Kidney (tissue), 13 donors: ENCODE measurements at regions not wholly inside any gene's neighbourhood (a gene's known extent, or its start where the extent isn't known, plus 50 kb on each side); places are given as distances from the start of the nearest gene placed in this dataset.

Experiments used
- DNase-seq, 5 donors: peaks; one replicate each; pipeline ENCODE4 v3.0.0-alpha.2; 2013 to 2020
- FAIRE-seq: peaks from 2 replicates; lab custom pipeline; 2012; peaks lifted over from hg19 to GRCh38; lab: Jason Lieb, UNC
- H3K27ac ChIP-seq, 2 donors: one replicate each; pipeline ENCODE4 v1.7.0; 2013; ENCODE audit warnings: low read depth in 2 of 2, low read length in 2 of 2, inconsistent platforms in 1 of 2
- H3K27me3 ChIP-seq: one replicate; pipeline ENCODE4 v1.7.1; 2013; ENCODE audit warnings: low read length, inconsistent platforms; ENCODE audit not compliant: control insufficient read depth, insufficient read depth
- H3K36me3 ChIP-seq, 3 donors: one replicate each; pipeline versions ENCODE4 v1.7.0 to v1.7.1; 2013; ENCODE audit warnings: low read length in 3 of 3, control low read depth in 1 of 3, inconsistent platforms in 1 of 3; ENCODE audit not compliant: insufficient read depth in 3 of 3, control insufficient read depth in 2 of 3
- H3K4me1 ChIP-seq, 3 donors: one replicate each; pipeline versions ENCODE4 v1.7.0 to v1.7.1; 2013; ENCODE audit warnings: low read length in 3 of 3, inconsistent platforms in 1 of 3, low read depth in 1 of 3; ENCODE audit not compliant: control insufficient read depth in 2 of 3, insufficient read depth in 2 of 3
- H3K4me3 ChIP-seq, 3 donors: one replicate each; pipeline versions ENCODE4 v1.7.0 to v1.8.1; 2013; ENCODE audit warnings: low read length in 3 of 3, control low read depth in 1 of 3, inconsistent platforms in 1 of 3
- H3K9ac ChIP-seq, 3 donors: one replicate each; pipeline versions ENCODE4 v1.7.0 to v1.7.1; 2013; ENCODE audit warnings: low read length in 3 of 3, control low read depth in 1 of 3, inconsistent platforms in 1 of 3
- H3K9me3 ChIP-seq, 3 donors: one replicate each; pipeline versions ENCODE4 v1.7.0 to v1.7.1; 2013; ENCODE audit warnings: low read length in 3 of 3, control low read depth in 1 of 3, inconsistent platforms in 1 of 3; ENCODE audit not compliant: control insufficient read depth in 2 of 3, insufficient read depth in 1 of 3
- CTCF ChIP-seq: IDR thresholded peaks from 3 replicates; pipeline ENCODE4 v1.5.1; 2012; ENCODE audit warnings: mild to moderate bottlenecking, moderate library complexity, borderline replicate concordance; ENCODE audit not compliant: insufficient read depth; ENCODE audit errors: extremely low read depth
- intact Hi-C: fragments of 100-400 bp; cut with DNase I; formaldehyde crosslinking; loops from one replicate; pipeline ENCODE4 v1.11.1; 2022
- donor health status: control.
- donor health status: control.
- donor health status: control.
- donor health status: control.
- donor health status: control.
- donor health status: DM: yes; HTN: yes; CAD: no.
- donor health status: Normal renal cell carcinoma (clear cell type).

GRCh38 chrX:137387646-137388045 is 178.3 kb upstream of the ZIC3 start:
- no peak for FAIRE-seq
- H3K9me3 ChIP-seq: no peaks in the 10 kb centered on the region

GRCh38 chrX:137366018-137366633 is 199.8 kb upstream of the ZIC3 start:
- no peaks in the 10 kb centered on the region for H3K9me3 ChIP-seq
- FAIRE-seq: no peak

More at GRCh38 chrX:137387646-137388045, 178.3 kb upstream of the ZIC3 start:
- Histone ChIP-seq H3K4me1 (no peaks in the 10 kb centered on the region), H3K9ac (no peak overlapping the region), H3K4me3 (no peak overlapping the region), H3K36me3 (no peaks in the 10 kb centered on the region), H3K27ac (no peak overlapping the region), H3K27me3 (no peaks in the 10 kb centered on the region)
- TF ChIP-seq CTCF: no peak
- DNase-seq: no peak
- intact Hi-C loops: no loop called here

GRCh38 chrX:137363559-137363958 is 202.4 kb upstream of the ZIC3 start:
- FAIRE-seq: no peak
- H3K4me3 ChIP-seq: no peak overlapping the region
- no peak for DNase-seq
- no peaks in the 10 kb centered on the region for H3K9me3 ChIP-seq
- H3K27me3 ChIP-seq: peaks cover 2% of the 10 kb centered on the region
- H3K4me1 ChIP-seq: no peaks in the 10 kb centered on the region
- no peak overlapping the region for H3K9ac ChIP-seq
- H3K36me3 ChIP-seq: no peaks in the 10 kb centered on the region
- TF ChIP-seq CTCF: no peak
- intact Hi-C loops: no loop called here
- H3K27ac ChIP-seq: no peak overlapping the region

More at GRCh38 chrX:137366018-137366633, 199.8 kb upstream of the ZIC3 start:
- H3K9ac ChIP-seq: no peak overlapping the region
- H3K27me3 ChIP-seq: peaks cover 2% of the 10 kb centered on the region
- intact Hi-C loops: no loop called here
- no peak overlapping the region for H3K4me3 ChIP-seq
- no peaks in the 10 kb centered on the region for H3K4me1 ChIP-seq
- DNase-seq: no peak
- no peaks in the 10 kb centered on the region for H3K36me3 ChIP-seq
- TF ChIP-seq CTCF: no peak
- H3K27ac ChIP-seq: no peak overlapping the region

- H3K4me3 ChIP-seq: no peak overlapping the region
- TF ChIP-seq CTCF: no peak
- H3K9ac ChIP-seq: no peak overlapping the region
- H3K36me3 ChIP-seq: no peaks in the 10 kb centered on the region
- intact Hi-C loops: no loop called here
- DNase-seq (no peak), FAIRE-seq (no peak)
- no peaks in the 10 kb centered on the region for H3K4me1 ChIP-seq
- no peak overlapping the region for H3K27ac ChIP-seq
- H3K27me3 ChIP-seq: no peaks in the 10 kb centered on the region
- H3K9me3 ChIP-seq: no peaks in the 10 kb centered on the region
Observed at GRCh38 chrX:137362583-137362982, 203.3 kb upstream of the ZIC3 start.
